ENCODE measurements at regions not wholly inside any gene's neighbourhood (a gene's known extent, or its start where the extent isn't known, plus 50 kb on each side); places are given as distances from the start of the nearest gene placed in this dataset.

DNA sequence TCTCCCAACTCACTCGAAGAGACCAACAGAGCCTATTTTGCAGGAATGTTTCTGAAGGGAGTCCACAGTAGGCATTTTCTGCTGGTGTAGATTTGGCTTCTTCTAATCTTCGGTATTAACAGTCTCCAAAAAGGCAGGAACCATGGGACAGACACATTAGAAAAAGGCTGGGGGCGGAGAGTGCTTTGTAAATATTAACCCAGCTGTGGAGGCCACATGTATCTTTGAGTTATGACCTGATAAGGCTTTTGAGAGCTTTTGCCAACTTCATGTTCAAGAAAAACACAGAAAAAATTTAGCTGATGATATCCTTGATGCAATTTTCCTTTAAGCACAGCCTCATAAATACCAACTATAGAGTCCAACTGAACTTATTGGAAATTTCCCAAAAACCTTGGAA lies 119.4 kb upstream of the TSHZ2 start:
- no peak for DNase-seq
- ATAC-seq = no peak
- Mint-ChIP-seq H3K27ac (no peak overlapping the region), H3K27me3 (ENCODE audit: low read depth) (no peaks in the 10 kb centered on the region), H3K9me3 (ENCODE audit: insufficient read depth) (no peaks in the 10 kb centered on the region), H3K4me1 (ENCODE audit: low read depth) (no peaks in the 10 kb centered on the region), H3K36me3 (ENCODE audit: low read depth) (no peaks in the 10 kb centered on the region), H3K4me3 (no peak overlapping the region)
- ChIA-PET CTCF (no interaction called here), POLR2A (no interaction called here)

DNA sequence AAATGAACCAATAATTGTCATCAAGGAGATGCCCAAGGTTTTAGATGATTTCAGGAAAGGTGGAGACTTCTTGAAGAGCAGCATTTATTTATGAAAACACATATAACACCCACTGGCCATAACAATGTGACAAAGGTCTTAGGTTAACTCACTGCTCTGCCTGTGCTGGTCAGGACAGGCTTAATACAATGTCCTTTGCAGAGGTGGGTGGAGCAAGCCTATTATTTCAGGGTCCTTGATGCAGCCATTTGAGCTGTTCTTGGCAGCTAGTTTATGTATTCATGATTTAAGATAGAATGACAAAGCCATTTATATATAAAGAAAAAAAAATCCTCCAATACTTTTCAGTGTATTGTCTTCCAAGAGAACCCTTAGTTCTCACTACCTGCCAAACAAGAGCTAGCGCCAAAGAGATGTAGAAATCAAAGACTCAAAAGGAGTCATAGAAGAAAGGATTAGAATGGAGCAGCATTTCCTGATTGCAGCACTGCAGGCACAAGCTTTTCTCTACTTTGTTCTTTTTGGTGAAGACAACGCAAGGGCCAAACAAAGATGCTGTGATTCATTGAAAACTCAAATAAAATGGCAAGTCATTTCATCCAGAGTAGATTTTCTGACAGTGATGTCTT lies 124.3 kb upstream of the TSHZ2 start:
- ChIA-PET POLR2A (no interaction called here), CTCF (no interaction called here)
- Mint-ChIP-seq H3K9me3 (ENCODE audit: insufficient read depth) (no peaks in the 10 kb centered on the region), H3K27ac (no peak overlapping the region), H3K4me3 (no peak overlapping the region), H3K4me1 (ENCODE audit: low read depth) (no peaks in the 10 kb centered on the region), H3K36me3 (ENCODE audit: low read depth) (no peaks in the 10 kb centered on the region), H3K27me3 (ENCODE audit: low read depth) (no peaks in the 10 kb centered on the region)
- ATAC-seq (no peak), DNase-seq (no peak)

DNA sequence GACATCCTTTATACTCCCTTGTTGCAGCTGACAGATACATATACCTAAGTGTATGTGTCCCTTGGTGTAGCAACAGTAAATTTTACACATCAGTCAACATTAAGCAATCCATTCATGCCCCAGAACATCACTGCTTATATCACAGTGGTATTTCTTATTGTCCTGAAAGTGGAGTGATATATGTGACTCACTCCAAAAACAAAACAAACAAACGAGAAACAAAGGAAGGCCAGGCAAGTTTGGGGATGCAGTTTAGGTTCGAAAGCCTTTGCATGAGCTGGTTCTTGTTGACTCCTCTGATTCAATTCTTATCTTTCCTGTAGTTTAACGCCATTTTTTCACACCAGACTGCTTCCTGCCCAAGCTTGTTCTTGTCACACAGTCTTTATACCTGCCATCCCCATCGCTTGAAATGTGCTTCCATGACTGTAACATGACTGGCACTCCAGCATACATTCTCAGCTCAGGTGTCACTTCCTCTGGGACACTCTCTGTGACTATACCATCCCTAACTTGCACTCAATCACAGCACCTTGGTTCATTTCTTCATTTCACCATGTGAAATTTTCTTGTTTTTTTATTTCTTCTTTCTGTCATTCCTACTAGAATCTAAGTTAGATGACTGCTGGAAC lies 125.0 kb upstream of the TSHZ2 start:
- DNase-seq = no peak
- ATAC-seq = no peak
- H3K4me3 Mint-ChIP-seq = no peak overlapping the region
- H3K27me3 Mint-ChIP-seq (ENCODE audit: low read depth) = no peaks in the 10 kb centered on the region
- H3K4me1 Mint-ChIP-seq (ENCODE audit: low read depth) = no peaks in the 10 kb centered on the region
- ChIA-PET POLR2A (no interaction called here), CTCF (no interaction called here)
- no peaks in the 10 kb centered on the region for H3K9me3 Mint-ChIP-seq (ENCODE audit: insufficient read depth)
- H3K27ac Mint-ChIP-seq = no peak overlapping the region
- H3K36me3 Mint-ChIP-seq (ENCODE audit: low read depth) = no peaks in the 10 kb centered on the region

DNA sequence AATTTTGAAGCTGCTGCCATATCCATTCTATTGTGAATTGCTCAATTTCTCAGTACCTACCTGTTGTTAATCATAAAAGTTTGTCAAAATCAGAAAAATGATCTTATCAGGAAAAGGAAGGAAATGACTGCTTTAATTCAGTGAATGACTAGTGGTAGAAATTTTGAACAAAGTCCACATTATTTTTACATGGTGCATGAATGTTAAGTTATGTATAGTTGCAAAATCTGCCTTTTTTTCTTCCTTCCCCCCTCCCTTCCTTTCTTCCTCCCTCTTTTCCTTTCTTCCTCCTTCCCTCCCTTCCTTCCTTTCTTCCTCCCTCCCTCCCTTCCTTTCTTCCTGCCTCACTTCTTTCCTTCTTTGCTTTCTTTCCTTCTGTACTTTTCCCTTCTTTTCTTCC lies 127.1 kb upstream of the TSHZ2 start:
- Mint-ChIP-seq H3K4me1 (ENCODE audit: low read depth) (no peaks in the 10 kb centered on the region), H3K9me3 (ENCODE audit: insufficient read depth) (no peaks in the 10 kb centered on the region), H3K4me3 (no peak overlapping the region), H3K27ac (no peak overlapping the region), H3K36me3 (ENCODE audit: low read depth) (no peaks in the 10 kb centered on the region), H3K27me3 (ENCODE audit: low read depth) (no peaks in the 10 kb centered on the region)
- ATAC-seq = no peak
- CTCF ChIA-PET = no interaction called here
- POLR2A ChIA-PET = no interaction called here
- no peak for DNase-seq

DNA sequence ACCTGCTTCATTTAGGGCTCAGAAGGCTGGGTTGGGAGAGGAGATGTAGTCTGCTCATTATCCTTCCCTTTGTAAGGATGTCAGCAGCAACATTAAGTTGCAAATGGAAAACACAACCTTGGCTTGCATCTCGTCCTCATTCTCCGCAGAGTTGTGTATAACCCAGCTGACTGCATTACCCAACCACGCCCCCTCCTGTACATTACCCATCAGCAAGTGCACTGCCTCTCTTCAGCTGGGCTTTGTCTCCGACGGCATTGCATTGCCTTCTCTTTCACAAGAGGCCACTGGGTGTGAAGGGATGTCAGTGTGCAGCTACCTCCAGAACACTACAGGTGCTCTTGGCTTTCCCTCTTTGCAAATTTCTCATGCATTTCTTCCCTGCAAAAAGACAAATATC lies 128.7 kb upstream of the TSHZ2 start:
- Mint-ChIP-seq H3K27me3 (ENCODE audit: low read depth) (no peaks in the 10 kb centered on the region), H3K27ac (no peak overlapping the region), H3K9me3 (ENCODE audit: insufficient read depth) (no peaks in the 10 kb centered on the region), H3K4me3 (no peak overlapping the region), H3K4me1 (ENCODE audit: low read depth) (no peaks in the 10 kb centered on the region), H3K36me3 (ENCODE audit: low read depth) (no peaks in the 10 kb centered on the region)
- ChIA-PET POLR2A (no interaction called here), CTCF (no interaction called here)
- ATAC-seq (no peak), DNase-seq (no peak)

DNA sequence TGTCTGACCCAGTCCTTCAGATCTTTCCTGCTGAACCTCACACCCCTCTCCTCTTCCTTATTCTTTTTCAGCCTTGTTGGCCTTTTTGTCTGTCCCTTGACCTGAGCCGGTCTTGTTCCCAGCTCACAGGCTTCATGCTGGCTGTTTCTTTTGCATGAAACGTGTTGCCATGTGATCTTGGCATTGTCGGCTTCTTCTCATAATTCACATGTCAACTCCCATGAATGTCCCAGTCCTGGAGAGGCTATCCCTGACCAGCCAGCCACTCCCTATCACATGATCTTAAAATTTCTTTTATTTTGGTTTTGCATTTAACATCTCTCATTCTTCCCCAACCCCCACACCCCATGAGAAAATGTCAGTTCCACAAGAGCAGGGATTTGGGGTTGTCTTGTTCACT lies 131.2 kb upstream of the TSHZ2 start:
- Mint-ChIP-seq H3K36me3 (ENCODE audit: low read depth) (no peaks in the 10 kb centered on the region), H3K9me3 (ENCODE audit: insufficient read depth) (no peaks in the 10 kb centered on the region), H3K27me3 (ENCODE audit: low read depth) (no peaks in the 10 kb centered on the region), H3K4me3 (no peak overlapping the region), H3K4me1 (ENCODE audit: low read depth) (no peaks in the 10 kb centered on the region), H3K27ac (no peak overlapping the region)
- DNase-seq (no peak), ATAC-seq (no peak)
- ChIA-PET POLR2A (no interaction called here), CTCF (no interaction called here)

DNA sequence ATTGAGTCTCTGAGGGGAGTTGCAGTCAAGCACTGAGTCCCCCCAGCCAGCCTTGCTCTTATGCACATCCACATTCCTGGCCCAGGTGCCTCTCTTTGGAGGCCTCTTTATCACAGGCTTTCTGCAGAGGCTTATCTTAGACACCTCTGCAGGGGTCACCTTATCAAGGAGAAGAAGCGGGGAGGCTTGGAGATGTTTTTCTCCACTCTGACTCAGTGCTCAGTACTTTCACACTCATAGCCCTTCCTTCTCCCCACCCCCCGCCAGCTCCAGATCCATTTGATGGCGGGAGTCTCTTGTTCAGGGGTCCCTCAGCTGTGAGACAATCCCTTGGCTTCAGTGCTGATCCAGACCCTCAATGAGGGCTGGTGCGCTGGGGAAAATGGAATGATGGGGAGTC lies 132.1 kb upstream of the TSHZ2 start:
- H3K27ac Mint-ChIP-seq = no peak overlapping the region
- no peaks in the 10 kb centered on the region for H3K9me3 Mint-ChIP-seq (ENCODE audit: insufficient read depth)
- no peak overlapping the region for H3K4me3 Mint-ChIP-seq
- ATAC-seq = no peak
- no peaks in the 10 kb centered on the region for H3K36me3 Mint-ChIP-seq (ENCODE audit: low read depth)
- no peaks in the 10 kb centered on the region for H3K4me1 Mint-ChIP-seq (ENCODE audit: low read depth)
- ChIA-PET POLR2A (no interaction called here), CTCF (no interaction called here)
- DNase-seq = no peak
- H3K27me3 Mint-ChIP-seq (ENCODE audit: low read depth) = no peaks in the 10 kb centered on the region

DNA sequence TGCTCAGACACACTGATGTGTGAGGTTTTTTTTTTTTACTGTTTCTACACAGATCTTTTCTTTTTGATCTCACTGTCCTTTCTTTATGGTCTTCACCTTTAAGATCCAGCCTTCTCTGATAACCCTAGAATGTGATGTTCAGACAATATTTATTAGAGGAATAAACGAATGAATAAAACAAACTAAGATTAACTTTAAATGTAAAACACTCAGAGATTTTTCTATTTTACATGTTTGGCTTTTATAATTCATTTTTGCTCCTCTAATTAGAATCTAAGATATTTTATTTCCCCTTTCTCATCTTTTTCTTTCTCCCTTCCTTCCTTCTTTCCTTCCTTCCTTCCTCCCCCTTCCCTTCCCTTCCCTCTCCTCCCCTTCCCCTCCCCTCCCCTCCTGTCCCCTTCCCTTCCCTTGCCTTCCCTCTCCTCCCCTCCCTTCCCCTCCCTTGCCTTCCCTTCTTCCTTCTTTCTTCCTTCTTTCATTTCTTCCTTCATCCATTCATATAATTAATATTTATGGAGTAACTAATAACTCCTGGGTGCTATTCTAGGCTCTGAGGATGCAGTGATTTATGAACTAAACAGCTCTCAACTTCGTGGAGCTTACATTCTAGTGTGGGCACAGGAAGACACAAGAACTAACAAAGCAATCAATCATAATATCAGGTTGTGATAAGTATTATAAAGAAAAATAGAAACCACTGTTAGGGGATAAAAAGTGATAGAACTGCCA lies 133.5 kb upstream of the TSHZ2 start:
- Mint-ChIP-seq H3K9me3 (ENCODE audit: insufficient read depth) (no peaks in the 10 kb centered on the region), H3K27me3 (ENCODE audit: low read depth) (no peaks in the 10 kb centered on the region), H3K27ac (no peak overlapping the region), H3K4me3 (no peak overlapping the region), H3K36me3 (ENCODE audit: low read depth) (no peaks in the 10 kb centered on the region), H3K4me1 (ENCODE audit: low read depth) (no peaks in the 10 kb centered on the region)
- CTCF ChIA-PET = no interaction called here
- POLR2A ChIA-PET = no interaction called here
- DNase-seq (no peak), ATAC-seq (no peak)

DNA sequence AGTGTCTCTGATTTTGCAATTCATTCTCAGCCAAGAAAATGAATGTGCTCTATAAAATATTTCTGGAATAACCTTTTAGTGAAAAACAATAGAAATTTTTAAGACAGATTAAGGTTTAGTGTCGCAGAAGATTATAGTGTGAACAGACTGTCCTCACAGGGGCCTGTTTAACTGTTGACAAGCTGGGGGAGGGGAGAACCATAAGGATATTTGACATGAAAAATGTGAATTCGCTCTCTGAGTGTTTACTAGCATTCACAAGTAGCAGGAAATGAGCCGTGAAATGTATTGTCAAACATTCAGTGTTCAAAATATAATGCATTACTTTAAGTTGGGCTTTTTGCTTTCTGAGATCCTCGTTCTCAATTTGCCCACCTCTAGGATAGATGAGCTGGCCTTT lies 134.8 kb upstream of the TSHZ2 start:
- CTCF ChIA-PET = no interaction called here
- no peaks in the 10 kb centered on the region for H3K4me1 Mint-ChIP-seq (ENCODE audit: low read depth)
- H3K36me3 Mint-ChIP-seq (ENCODE audit: low read depth) = no peaks in the 10 kb centered on the region
- H3K4me3 Mint-ChIP-seq = no peak overlapping the region
- DNase-seq (no peak), ATAC-seq (no peak)
- no peak overlapping the region for H3K27ac Mint-ChIP-seq
- no peaks in the 10 kb centered on the region for H3K9me3 Mint-ChIP-seq (ENCODE audit: insufficient read depth)
- H3K27me3 Mint-ChIP-seq (ENCODE audit: low read depth) = no peaks in the 10 kb centered on the region
- POLR2A ChIA-PET = no interaction called here

DNA sequence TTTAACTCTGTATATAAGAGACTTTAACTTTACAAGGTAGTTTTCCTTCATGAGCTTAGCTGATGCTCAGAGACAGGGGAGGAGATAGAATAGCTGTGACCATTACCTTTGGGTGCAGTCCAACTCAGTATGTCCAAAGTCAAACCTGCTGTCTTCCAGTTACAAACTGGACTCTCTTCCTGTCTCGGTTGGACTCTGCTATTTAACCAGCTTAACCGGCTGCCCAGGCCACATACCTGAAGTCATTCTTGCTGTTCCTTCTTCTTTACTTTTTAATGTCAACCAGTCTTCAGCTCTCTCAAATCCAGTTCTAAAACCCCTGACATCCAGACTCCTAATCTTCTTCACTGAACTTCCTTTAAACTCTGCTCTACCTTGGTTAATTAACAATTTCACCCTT lies 138.3 kb upstream of the TSHZ2 start:
- no peak for DNase-seq

DNA sequence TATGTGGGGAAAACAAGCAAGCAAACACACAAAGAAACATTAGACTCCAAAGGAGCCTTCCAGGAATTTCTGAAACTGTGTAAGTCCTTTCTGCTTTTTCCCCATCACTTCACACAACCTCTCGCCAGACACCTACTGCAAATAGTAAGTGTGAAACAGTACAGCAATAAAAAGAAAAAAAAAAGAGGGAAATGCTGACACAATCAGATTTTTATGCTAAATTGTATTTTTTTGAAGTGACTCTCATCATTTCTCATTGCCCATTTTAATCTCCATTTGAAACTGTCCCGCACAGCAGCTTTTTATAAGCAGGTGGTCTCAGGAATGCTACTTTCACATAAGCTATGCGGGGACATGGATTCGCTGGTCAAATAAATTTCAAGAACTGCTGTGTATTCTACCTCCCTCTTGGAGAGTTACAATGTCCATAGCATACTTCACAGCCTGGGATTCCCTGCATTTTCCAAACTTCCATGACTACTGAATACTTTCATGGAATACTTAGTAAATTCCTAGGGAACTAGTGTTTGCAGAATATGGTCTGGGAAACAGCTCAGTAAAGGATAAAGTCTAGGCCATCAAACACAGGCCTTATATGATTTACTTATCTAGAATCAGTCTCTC lies 139.9 kb upstream of the TSHZ2 start:
- Mint-ChIP-seq H3K36me3 (ENCODE audit: low read depth) (no peaks in the 10 kb centered on the region), H3K27ac (no peak overlapping the region), H3K9me3 (ENCODE audit: insufficient read depth) (no peaks in the 10 kb centered on the region), H3K27me3 (ENCODE audit: low read depth) (no peaks in the 10 kb centered on the region), H3K4me3 (no peak overlapping the region), H3K4me1 (ENCODE audit: low read depth) (no peaks in the 10 kb centered on the region)
- ATAC-seq = no peak
- CTCF ChIA-PET = no interaction called here
- POLR2A ChIA-PET = no interaction called here
- no peak for DNase-seq

More for the DNA sequence above, 138.3 kb upstream of the TSHZ2 start:
- no peak overlapping the region for H3K27ac Mint-ChIP-seq
- no peak overlapping the region for H3K4me3 Mint-ChIP-seq
- ChIA-PET POLR2A (no interaction called here), CTCF (no interaction called here)
- H3K36me3 Mint-ChIP-seq (ENCODE audit: low read depth) = no peaks in the 10 kb centered on the region
- no peaks in the 10 kb centered on the region for H3K4me1 Mint-ChIP-seq (ENCODE audit: low read depth)
- H3K9me3 Mint-ChIP-seq (ENCODE audit: insufficient read depth) = no peaks in the 10 kb centered on the region
- H3K27me3 Mint-ChIP-seq (ENCODE audit: low read depth) = no peaks in the 10 kb centered on the region
- ATAC-seq = no peak

DNA sequence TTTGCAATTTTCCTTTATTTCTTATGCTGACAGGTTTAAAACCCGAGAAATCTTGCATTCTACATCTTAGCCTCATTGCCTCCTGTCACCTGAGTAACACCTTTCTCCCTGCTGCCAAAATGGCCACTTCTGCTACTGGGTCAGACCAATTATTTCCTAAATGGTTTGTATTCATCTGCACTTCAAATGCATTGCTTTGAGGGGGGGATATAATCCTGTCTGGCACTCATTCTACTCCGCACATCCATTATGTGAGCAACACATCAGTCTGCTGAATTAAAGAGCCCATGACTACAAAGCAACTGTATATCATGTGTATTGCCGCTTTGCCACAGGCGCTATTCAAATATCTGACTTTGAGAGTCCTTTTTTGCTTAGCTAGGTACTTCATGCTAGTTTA lies 141.6 kb upstream of the TSHZ2 start:
- no peaks in the 10 kb centered on the region for H3K27me3 Mint-ChIP-seq (ENCODE audit: low read depth)
- no peaks in the 10 kb centered on the region for H3K4me1 Mint-ChIP-seq (ENCODE audit: low read depth)
- ATAC-seq (no peak), DNase-seq (no peak)
- no peak overlapping the region for H3K4me3 Mint-ChIP-seq
- ChIA-PET POLR2A (interaction anchor here (0.7 kb wide), 1 partner anchor 304 kb away, joined by 5 read pairs; no protein-coding TSS in a partner anchor), CTCF (no interaction called here)
- no peaks in the 10 kb centered on the region for H3K9me3 Mint-ChIP-seq (ENCODE audit: insufficient read depth)
- no peak overlapping the region for H3K27ac Mint-ChIP-seq
- no peaks in the 10 kb centered on the region for H3K36me3 Mint-ChIP-seq (ENCODE audit: low read depth)
